Fibroblast of lung (primary cell): ENCODE measurements at regions not wholly inside any gene's neighbourhood (a gene's known extent, or its start where the extent isn't known, plus 50 kb on each side); places are given as distances from the start of the nearest gene placed in this dataset.

Experiments used
- CTCF ChIP-seq, 2 donors: IDR thresholded peaks in 1 of 2; conservative IDR thresholded peaks in 1 of 2; 1 replicate in 1 of 2; 2 replicates in 1 of 2; pipeline ENCODE4 v1.5.1; 2011 to 2012; ENCODE audit warnings: low read length in 2 of 2, control low read depth in 1 of 2, inconsistent platforms in 1 of 2, low read depth in 1 of 2, mild to moderate bottlenecking in 1 of 2
- EZH2 ChIP-seq: IDR thresholded peaks from 2 replicates; pipeline ENCODE4 v1.5.1; 2012; ENCODE audit warnings: low read length, control low read depth, mild to moderate bottlenecking; ENCODE audit errors: missing control alignments

- TF ChIP-seq CTCF (conservative IDR thresholded peaks at IDR 0.05 in 1 of 2, IDR thresholded peaks at IDR 0.05 in 1 of 2; ENCODE audit: low read depth in 1 of 2, low read length in 2 of 2) (no peak), EZH2 (no peak)
Measured at GRCh38 chrX:5490786-5491563, 737.7 kb downstream of the NLGN4X start.
